HepG2 (cell line): ENCODE measurements at regions not wholly inside any gene's neighbourhood (a gene's known extent, or its start where the extent isn't known, plus 50 kb on each side); places are given as distances from the start of the nearest gene placed in this dataset.
"Not testable (repeated sequence)": the region's sequence is repeated elsewhere in the genome, so short reads cannot be mapped to it uniquely, and the experiment has no call there.

Experiments
- EP300 ChIP-seq, 3 experiments: sonication (generic) in 1 of 3; formaldehyde crosslinking in 1 of 3; IDR thresholded peaks; 2 replicates each; pipeline versions ENCODE4 v1.5.1 to v1.6.1; 2011 to 2020; ENCODE audit warnings: low read depth in 2 of 3, low read length in 2 of 3, borderline replicate concordance in 1 of 3, improper control_type of control experiment in 1 of 3, mild to moderate bottlenecking in 1 of 3, missing genetic modification reagents in 1 of 3, moderate library complexity in 1 of 3
- TF ChIP-seq, protein P1 (sequence below): sonication (generic); formaldehyde crosslinking; IDR thresholded peaks from 2 replicates; pipeline ENCODE4 v1.5.0; 2020; ENCODE audit warnings: mild to moderate bottlenecking, missing genetic modification reagents, moderate library complexity
- TF ChIP-seq, protein P2 (sequence below): fragments of 450-650 bp; IDR thresholded peaks from 2 replicates; pipeline ENCODE4 v1.6.1; 2017

DNA sequence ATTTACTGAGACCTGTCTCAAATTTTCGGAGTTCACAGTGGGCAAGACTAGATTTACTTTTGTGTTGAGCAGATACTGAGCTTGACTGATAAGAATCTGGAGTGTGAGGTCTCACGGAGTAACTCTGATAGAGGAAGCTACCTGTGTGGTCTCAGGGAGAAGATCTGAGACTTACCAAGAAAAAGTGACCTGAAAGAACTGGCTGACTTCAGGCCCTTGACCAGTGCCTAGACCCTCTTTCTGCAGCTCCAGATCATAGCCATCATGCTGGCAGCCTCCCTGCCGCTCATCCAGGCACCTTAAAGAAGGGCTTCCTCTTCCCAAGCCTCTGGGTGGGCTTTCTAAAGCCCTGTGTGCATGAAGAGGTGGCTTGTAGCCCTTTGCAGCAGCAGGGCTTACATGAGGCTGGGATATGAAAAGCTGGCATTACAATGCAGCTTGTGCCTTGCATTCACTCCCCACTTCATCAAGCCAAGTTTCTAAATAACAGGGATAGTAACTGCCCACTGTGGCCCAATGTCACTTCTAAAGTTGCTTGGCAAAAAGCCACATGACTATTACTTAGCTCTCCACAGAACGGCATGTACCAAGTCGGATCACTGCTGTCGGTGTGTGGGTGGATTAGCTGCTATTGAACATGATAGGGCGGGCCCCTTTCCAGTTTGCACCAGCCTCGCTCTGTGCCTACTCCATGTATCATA is 115.3 kb upstream of the NBPF26 start:
- not testable (repeated sequence) for TF ChIP-seq EP300 (IDR thresholded peaks at IDR 0.05; ENCODE audit: low read depth in 2 of 2, low read length in 2 of 2); EP300 (CRISPR knock-in tag; IDR thresholded peaks at IDR 0.05; ENCODE audit: borderline replicate concordance)
- TF ChIP-seq, protein P1, sequence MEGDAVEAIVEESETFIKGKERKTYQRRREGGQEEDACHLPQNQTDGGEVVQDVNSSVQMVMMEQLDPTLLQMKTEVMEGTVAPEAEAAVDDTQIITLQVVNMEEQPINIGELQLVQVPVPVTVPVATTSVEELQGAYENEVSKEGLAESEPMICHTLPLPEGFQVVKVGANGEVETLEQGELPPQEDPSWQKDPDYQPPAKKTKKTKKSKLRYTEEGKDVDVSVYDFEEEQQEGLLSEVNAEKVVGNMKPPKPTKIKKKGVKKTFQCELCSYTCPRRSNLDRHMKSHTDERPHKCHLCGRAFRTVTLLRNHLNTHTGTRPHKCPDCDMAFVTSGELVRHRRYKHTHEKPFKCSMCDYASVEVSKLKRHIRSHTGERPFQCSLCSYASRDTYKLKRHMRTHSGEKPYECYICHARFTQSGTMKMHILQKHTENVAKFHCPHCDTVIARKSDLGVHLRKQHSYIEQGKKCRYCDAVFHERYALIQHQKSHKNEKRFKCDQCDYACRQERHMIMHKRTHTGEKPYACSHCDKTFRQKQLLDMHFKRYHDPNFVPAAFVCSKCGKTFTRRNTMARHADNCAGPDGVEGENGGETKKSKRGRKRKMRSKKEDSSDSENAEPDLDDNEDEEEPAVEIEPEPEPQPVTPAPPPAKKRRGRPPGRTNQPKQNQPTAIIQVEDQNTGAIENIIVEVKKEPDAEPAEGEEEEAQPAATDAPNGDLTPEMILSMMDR: not testable (repeated sequence)
- TF ChIP-seq, protein P2, sequence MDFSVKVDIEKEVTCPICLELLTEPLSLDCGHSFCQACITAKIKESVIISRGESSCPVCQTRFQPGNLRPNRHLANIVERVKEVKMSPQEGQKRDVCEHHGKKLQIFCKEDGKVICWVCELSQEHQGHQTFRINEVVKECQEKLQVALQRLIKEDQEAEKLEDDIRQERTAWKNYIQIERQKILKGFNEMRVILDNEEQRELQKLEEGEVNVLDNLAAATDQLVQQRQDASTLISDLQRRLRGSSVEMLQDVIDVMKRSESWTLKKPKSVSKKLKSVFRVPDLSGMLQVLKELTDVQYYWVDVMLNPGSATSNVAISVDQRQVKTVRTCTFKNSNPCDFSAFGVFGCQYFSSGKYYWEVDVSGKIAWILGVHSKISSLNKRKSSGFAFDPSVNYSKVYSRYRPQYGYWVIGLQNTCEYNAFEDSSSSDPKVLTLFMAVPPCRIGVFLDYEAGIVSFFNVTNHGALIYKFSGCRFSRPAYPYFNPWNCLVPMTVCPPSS: not testable (repeated sequence)
